ENCODE measurements at regions not wholly inside any gene's neighbourhood (a gene's known extent, or its start where the extent isn't known, plus 50 kb on each side); places are given as distances from the start of the nearest gene placed in this dataset.

GRCh38 chr4:54403700-54404453, 174.8 kb downstream of the PDGFRA start:
- TF ChIP-seq CTCF (IDR thresholded peaks at IDR 0.05) (no peak), POLR2A (IDR thresholded peaks at IDR 0.05) (no peak), POLR2AphosphoS5 (IDR thresholded peaks at IDR 0.05; ENCODE audit: insufficient read depth in 1 of 2, low read depth in 1 of 2) (no peak)
